ENCODE measurements at regions not wholly inside any gene's neighbourhood (a gene's known extent, or its start where the extent isn't known, plus 50 kb on each side); places are given as distances from the start of the nearest gene placed in this dataset.

DNA sequence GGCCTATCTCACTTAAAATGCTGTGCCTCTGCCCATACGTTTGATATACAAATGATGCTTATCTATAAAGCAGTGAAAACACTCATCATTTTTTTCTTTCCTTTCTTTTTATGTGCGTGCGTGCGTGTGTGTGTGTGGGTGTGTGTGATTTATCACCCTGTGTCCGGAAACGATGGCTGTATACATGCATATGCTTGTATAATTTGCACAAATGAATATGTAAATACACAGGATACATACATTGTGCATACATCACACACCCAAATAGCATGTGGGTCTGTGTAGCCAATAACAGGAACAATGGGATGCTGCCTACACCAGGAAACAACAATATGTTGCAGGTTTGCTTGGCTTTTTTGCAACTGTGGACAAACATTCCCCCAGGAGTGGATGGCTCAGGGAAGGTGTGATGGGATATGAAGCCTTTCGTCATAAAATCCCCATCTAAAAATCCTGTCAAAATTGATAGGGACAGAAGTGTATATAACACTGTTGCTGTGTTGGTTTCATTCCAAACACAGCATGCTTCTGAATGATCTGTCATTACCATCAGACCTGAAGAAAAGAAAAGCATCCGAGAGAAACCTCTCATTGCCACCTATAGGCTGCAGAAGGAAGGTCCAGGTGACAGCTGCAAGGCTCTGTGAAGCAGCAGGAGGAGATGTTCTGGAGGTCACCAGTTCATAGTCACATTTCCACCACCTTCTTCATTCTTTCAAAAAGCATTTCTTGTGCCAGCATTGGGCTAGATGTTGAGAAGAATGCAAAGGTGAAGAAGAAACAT lies 503.9 kb upstream of the NR2F2 start:
- Histone ChIP-seq H3K27ac (replicated peaks) (no peak overlapping the region), H3K4me3 (replicated peaks; ENCODE audit: insufficient read depth, low read length) (no peak overlapping the region), H3K27me3 (ENCODE audit: insufficient read depth, poor library complexity, severe bottlenecking) (no peaks in the 10 kb centered on the region)
- TF ChIP-seq SPI1 (IDR thresholded peaks at IDR 0.05; ENCODE audit: borderline replicate concordance, low read depth) (no peak), GABPA (IDR thresholded peaks at IDR 0.05; ENCODE audit: low read depth) (no peak), POLR2AphosphoS5 (IDR thresholded peaks at IDR 0.05; ENCODE audit: low read depth) (no peak)
- TF ChIP-seq, protein P1, sequence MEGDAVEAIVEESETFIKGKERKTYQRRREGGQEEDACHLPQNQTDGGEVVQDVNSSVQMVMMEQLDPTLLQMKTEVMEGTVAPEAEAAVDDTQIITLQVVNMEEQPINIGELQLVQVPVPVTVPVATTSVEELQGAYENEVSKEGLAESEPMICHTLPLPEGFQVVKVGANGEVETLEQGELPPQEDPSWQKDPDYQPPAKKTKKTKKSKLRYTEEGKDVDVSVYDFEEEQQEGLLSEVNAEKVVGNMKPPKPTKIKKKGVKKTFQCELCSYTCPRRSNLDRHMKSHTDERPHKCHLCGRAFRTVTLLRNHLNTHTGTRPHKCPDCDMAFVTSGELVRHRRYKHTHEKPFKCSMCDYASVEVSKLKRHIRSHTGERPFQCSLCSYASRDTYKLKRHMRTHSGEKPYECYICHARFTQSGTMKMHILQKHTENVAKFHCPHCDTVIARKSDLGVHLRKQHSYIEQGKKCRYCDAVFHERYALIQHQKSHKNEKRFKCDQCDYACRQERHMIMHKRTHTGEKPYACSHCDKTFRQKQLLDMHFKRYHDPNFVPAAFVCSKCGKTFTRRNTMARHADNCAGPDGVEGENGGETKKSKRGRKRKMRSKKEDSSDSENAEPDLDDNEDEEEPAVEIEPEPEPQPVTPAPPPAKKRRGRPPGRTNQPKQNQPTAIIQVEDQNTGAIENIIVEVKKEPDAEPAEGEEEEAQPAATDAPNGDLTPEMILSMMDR (IDR thresholded peaks at IDR 0.05; ENCODE audit: insufficient read depth, low read length): no peak
- TF ChIP-seq, protein P2, sequence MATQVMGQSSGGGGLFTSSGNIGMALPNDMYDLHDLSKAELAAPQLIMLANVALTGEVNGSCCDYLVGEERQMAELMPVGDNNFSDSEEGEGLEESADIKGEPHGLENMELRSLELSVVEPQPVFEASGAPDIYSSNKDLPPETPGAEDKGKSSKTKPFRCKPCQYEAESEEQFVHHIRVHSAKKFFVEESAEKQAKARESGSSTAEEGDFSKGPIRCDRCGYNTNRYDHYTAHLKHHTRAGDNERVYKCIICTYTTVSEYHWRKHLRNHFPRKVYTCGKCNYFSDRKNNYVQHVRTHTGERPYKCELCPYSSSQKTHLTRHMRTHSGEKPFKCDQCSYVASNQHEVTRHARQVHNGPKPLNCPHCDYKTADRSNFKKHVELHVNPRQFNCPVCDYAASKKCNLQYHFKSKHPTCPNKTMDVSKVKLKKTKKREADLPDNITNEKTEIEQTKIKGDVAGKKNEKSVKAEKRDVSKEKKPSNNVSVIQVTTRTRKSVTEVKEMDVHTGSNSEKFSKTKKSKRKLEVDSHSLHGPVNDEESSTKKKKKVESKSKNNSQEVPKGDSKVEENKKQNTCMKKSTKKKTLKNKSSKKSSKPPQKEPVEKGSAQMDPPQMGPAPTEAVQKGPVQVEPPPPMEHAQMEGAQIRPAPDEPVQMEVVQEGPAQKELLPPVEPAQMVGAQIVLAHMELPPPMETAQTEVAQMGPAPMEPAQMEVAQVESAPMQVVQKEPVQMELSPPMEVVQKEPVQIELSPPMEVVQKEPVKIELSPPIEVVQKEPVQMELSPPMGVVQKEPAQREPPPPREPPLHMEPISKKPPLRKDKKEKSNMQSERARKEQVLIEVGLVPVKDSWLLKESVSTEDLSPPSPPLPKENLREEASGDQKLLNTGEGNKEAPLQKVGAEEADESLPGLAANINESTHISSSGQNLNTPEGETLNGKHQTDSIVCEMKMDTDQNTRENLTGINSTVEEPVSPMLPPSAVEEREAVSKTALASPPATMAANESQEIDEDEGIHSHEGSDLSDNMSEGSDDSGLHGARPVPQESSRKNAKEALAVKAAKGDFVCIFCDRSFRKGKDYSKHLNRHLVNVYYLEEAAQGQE (IDR thresholded peaks at IDR 0.05; ENCODE audit: insufficient replicate concordance, low read depth): no peak
- DNase-seq (ENCODE audit: low read depth in 1 of 2, low spot score in 1 of 2): no peak

DNA sequence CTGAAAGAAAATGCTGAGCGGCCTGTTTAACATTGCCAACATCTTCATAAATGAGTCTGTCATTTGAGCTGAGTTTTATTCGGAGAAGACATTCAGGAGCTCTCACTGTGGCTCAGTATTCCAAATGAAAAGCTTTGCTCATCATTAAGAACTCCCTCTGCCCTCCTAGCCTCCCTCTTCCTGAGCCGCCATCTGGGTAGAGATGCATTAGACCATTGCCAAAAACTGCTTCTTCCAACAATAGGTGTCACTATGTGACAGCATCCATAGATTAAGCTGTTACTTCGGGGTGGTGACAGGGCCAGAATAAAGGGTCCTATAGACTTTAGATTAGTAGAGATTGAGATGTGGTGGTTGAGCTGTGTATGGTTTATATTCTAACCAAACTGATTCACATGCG lies 501.4 kb upstream of the NR2F2 start:
- Histone ChIP-seq H3K4me3 (replicated peaks; ENCODE audit: insufficient read depth, low read length) (no peak overlapping the region), H3K27me3 (ENCODE audit: insufficient read depth, poor library complexity, severe bottlenecking) (no peaks in the 10 kb centered on the region), H3K27ac (replicated peaks) (no peak overlapping the region)
- TF ChIP-seq POLR2AphosphoS5 (IDR thresholded peaks at IDR 0.05; ENCODE audit: low read depth): no peak
- TF ChIP-seq, protein P2 (IDR thresholded peaks at IDR 0.05; ENCODE audit: insufficient replicate concordance, low read depth): no peak
- no peak for TF ChIP-seq GABPA (IDR thresholded peaks at IDR 0.05; ENCODE audit: low read depth)
- TF ChIP-seq, protein P1 (IDR thresholded peaks at IDR 0.05; ENCODE audit: insufficient read depth, low read length): no peak
- no peak for TF ChIP-seq SPI1 (IDR thresholded peaks at IDR 0.05; ENCODE audit: borderline replicate concordance, low read depth)
- no peak for DNase-seq (ENCODE audit: low read depth in 1 of 2, low spot score in 1 of 2)

- TF ChIP-seq, protein P2 (IDR thresholded peaks at IDR 0.05; ENCODE audit: insufficient replicate concordance, low read depth): no peak
- TF ChIP-seq, protein P1 (IDR thresholded peaks at IDR 0.05; ENCODE audit: insufficient read depth, low read length): no peak
- TF ChIP-seq POLR2AphosphoS5 (IDR thresholded peaks at IDR 0.05; ENCODE audit: low read depth) (no peak), SPI1 (IDR thresholded peaks at IDR 0.05; ENCODE audit: borderline replicate concordance, low read depth) (no peak), GABPA (IDR thresholded peaks at IDR 0.05; ENCODE audit: low read depth) (no peak)
- Histone ChIP-seq H3K4me3 (replicated peaks; ENCODE audit: insufficient read depth, low read length) (no peak overlapping the region), H3K27me3 (ENCODE audit: insufficient read depth, poor library complexity, severe bottlenecking) (no peaks in the 10 kb centered on the region), H3K27ac (replicated peaks) (no peak overlapping the region)
- no peak for DNase-seq (ENCODE audit: low read depth in 1 of 2, low spot score in 1 of 2)
Observed at GRCh38 chr15:95830281-95830680, 500.2 kb upstream of the NR2F2 start.
